Tibial nerve (tissue), 4 donors: ENCODE measurements at regions not wholly inside any gene's neighbourhood (a gene's known extent, or its start where the extent isn't known, plus 50 kb on each side); places are given as distances from the start of the nearest gene placed in this dataset.

ENCODE experiments used
- DNase-seq, 2 donors: peaks; one replicate each; pipeline ENCODE4 v3.0.0-alpha.2; 2019; ENCODE audit warnings: low spot score in 2 of 2
- H3K27ac ChIP-seq, 4 donors: fragments of 200-600 bp; sonication (generic) in 3 of 4; one replicate each; pipeline ENCODE4 v1.5.1; 2017 to 2019; ENCODE audit warnings: mild to moderate bottlenecking in 1 of 4
- H3K27me3 ChIP-seq, 2 donors: fragments of 200-600 bp; sonication (generic) in 1 of 2; one replicate each; pipeline versions ENCODE4 v1.5.1 to v1.6.0; 2017 to 2019
- H3K36me3 ChIP-seq, 3 donors: fragments of 200-600 bp; sonication (generic); one replicate each; pipeline ENCODE4 v1.5.1; 2018 to 2019
- H3K4me1 ChIP-seq, 4 donors: fragments of 200-600 bp; sonication (generic) in 3 of 4; one replicate each; pipeline ENCODE4 v1.5.1; 2017 to 2019
- H3K4me3 ChIP-seq, 4 donors: fragments of 200-600 bp; sonication (generic) in 3 of 4; one replicate each; pipeline ENCODE4 v1.5.1; 2017 to 2019; ENCODE audit warnings: mild to moderate bottlenecking in 1 of 4, moderate library complexity in 1 of 4
- H3K9me3 ChIP-seq, 4 donors: fragments of 200-600 bp; sonication (generic) in 3 of 4; one replicate each; pipeline ENCODE4 v1.5.1; 2017 to 2019
- EP300 ChIP-seq, 2 donors: sonication (generic); formaldehyde crosslinking; IDR thresholded peaks; one replicate each; pipeline ENCODE4 v1.6.1; 2017; ENCODE audit warnings: antibody characterized with exemption in 2 of 2, mild to moderate bottlenecking in 1 of 2
- POLR2A ChIP-seq, 2 donors: fragments of 450-650 bp; IDR thresholded peaks; one replicate each; pipeline ENCODE4 v1.6.1; 2017; ENCODE audit warnings: antibody characterized with exemption in 2 of 2, mild to moderate bottlenecking in 2 of 2, moderate library complexity in 2 of 2
- WGBS, 2 donors: methylation state at CpG; one replicate each; pipeline ENCODE4 v1.1.5; 2018; 5-methylcytosine and 5-hydroxymethylcytosine counted together
- TF ChIP-seq, protein P1 (sequence below), 5 experiments: fragments of 200-600 bp in 3 of 5; fragments of 450-650 bp in 2 of 5; sonication (generic) in 3 of 5; IDR thresholded peaks; one replicate each; pipeline ENCODE4 v1.5.1; 2016 to 2019; ENCODE audit warnings: antibody characterized with exemption in 5 of 5, mild to moderate bottlenecking in 3 of 5, moderate library complexity in 2 of 5

DNA sequence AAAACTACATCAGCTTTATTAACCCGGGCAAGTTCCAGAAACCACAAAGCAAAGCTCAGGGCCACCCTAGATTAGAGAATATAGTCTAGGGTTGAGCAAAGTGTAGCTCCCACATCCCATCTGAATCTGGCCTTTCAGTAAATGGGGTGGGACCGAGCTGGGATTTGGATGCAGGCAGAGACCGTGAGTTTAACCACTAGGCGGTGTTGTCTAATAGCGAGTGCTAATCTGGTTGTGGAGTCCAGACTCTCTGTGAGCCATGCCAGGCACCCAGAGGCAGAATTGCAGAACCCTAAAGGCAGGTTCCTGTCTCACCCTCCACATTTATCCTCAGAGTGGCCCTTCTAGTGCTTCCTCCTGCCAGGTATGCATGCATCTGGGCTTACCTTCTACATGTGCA is 435.9 kb downstream of the TSN start:
- Histone ChIP-seq H3K4me1 (no peaks in the 10 kb centered on the region), H3K4me3 (no peak overlapping the region), H3K27ac (no peak overlapping the region), H3K9me3 (no peaks in the 10 kb centered on the region), H3K36me3 (no peaks in the 10 kb centered on the region), H3K27me3 (no peaks in the 10 kb centered on the region)
- no peak for TF ChIP-seq POLR2A (IDR thresholded peaks at IDR 0.05)
- TF ChIP-seq, protein P1, sequence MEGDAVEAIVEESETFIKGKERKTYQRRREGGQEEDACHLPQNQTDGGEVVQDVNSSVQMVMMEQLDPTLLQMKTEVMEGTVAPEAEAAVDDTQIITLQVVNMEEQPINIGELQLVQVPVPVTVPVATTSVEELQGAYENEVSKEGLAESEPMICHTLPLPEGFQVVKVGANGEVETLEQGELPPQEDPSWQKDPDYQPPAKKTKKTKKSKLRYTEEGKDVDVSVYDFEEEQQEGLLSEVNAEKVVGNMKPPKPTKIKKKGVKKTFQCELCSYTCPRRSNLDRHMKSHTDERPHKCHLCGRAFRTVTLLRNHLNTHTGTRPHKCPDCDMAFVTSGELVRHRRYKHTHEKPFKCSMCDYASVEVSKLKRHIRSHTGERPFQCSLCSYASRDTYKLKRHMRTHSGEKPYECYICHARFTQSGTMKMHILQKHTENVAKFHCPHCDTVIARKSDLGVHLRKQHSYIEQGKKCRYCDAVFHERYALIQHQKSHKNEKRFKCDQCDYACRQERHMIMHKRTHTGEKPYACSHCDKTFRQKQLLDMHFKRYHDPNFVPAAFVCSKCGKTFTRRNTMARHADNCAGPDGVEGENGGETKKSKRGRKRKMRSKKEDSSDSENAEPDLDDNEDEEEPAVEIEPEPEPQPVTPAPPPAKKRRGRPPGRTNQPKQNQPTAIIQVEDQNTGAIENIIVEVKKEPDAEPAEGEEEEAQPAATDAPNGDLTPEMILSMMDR (IDR thresholded peaks at IDR 0.05), result no peak
- no peak for TF ChIP-seq EP300 (IDR thresholded peaks at IDR 0.05)
- DNase-seq, result no peak
- WGBS, 2 donors, result 32 to 36% methylated on average over 5 of the region's 5 CpGs

DNA sequence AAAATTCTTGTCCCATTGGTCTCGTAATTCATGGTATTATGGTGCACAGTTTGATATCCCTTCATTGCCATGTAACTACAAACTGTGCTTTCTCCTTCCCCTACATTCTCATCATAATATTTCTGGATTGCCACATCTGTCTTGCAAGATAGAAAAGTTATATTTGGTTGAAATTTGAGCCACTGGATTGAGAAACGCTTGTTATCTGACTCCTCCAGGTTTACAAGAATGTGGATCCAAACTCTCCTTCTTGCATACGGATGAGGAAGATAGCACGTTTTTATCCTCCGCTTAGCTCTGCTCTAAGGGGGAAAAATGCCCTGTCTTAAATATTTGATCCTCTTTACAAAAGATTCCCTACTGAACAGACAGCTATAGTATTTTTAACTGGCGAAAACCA is 438.2 kb downstream of the TSN start:
- no peaks in the 10 kb centered on the region for H3K36me3 ChIP-seq
- H3K27me3 ChIP-seq, result no peaks in the 10 kb centered on the region
- H3K4me1 ChIP-seq, result no peaks in the 10 kb centered on the region
- WGBS, 2 donors, result 82 to 83% methylated on average over 6 of the region's 6 CpGs
- TF ChIP-seq, protein P1 (IDR thresholded peaks at IDR 0.05), result no peak
- no peak for TF ChIP-seq EP300 (IDR thresholded peaks at IDR 0.05)
- no peak for TF ChIP-seq POLR2A (IDR thresholded peaks at IDR 0.05)
- no peak for DNase-seq
- H3K4me3 ChIP-seq, result no peak overlapping the region
- no peaks in the 10 kb centered on the region for H3K9me3 ChIP-seq
- no peak overlapping the region for H3K27ac ChIP-seq

DNA sequence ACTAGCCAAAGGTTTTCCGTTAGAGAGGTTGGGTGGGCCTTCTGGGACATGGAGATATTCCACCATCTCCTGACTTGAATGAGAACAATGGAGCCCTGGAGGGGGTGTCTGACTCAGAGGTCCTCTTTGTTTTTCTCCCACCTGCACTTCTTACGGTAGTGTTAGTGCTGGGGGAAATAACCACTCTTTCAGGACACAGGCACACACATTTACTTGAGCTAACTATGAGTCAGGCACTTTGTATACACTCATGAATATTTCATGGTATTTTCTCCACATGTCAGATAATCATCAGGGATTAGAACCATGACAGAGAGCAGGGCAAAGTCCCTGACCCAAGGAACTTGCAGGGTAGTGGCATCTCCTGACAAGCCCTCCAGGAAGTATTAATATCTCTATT is 439.1 kb downstream of the TSN start:
- Histone ChIP-seq H3K4me3 (no peak overlapping the region), H3K27ac (no peak overlapping the region), H3K27me3 (no peaks in the 10 kb centered on the region), H3K36me3 (no peaks in the 10 kb centered on the region), H3K4me1 (no peaks in the 10 kb centered on the region), H3K9me3 (no peaks in the 10 kb centered on the region)
- TF ChIP-seq POLR2A (IDR thresholded peaks at IDR 0.05), result no peak
- TF ChIP-seq EP300 (IDR thresholded peaks at IDR 0.05), result no peak
- TF ChIP-seq, protein P1 (IDR thresholded peaks at IDR 0.05), result no peak
- 66 to 72% methylated on average over 2 of the region's 2 CpGs for WGBS, 2 donors
- no peak for DNase-seq

DNA sequence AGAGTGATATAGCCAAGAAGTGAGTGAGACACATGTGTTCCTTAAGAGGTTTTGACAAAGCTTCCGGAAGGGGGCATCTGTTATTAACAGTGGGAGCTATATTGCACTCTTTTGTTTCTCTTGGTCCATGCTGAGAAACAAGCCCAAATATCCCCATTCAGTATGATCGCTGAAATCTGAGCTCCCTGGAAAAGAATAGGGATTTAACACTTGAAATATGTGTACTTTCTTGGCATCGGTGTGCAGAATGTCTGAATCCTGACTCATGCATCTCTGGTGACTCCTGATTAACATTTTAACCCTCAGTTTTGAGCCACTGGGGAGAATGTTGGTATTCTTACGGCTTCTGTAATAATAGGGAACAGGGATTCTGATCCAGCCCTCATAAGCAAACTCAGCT is 448.1 kb downstream of the TSN start:
- WGBS, 2 donors, result 16 to 25% methylated on average over 4 of the region's 4 CpGs
- H3K36me3 ChIP-seq, result no peaks in the 10 kb centered on the region
- no peak overlapping the region for H3K4me3 ChIP-seq
- H3K4me1 ChIP-seq, result peaks cover 0 to 10% (median 0%) of the 10 kb centered on the region in 4 donors
- H3K9me3 ChIP-seq, result peaks cover 0 to 3% (median 0%) of the 10 kb centered on the region in 4 donors
- DNase-seq, result no peak
- no peak for TF ChIP-seq EP300 (IDR thresholded peaks at IDR 0.05)
- TF ChIP-seq POLR2A (IDR thresholded peaks at IDR 0.05), result no peak
- H3K27ac ChIP-seq, result no peak overlapping the region
- no peaks in the 10 kb centered on the region for H3K27me3 ChIP-seq

DNA sequence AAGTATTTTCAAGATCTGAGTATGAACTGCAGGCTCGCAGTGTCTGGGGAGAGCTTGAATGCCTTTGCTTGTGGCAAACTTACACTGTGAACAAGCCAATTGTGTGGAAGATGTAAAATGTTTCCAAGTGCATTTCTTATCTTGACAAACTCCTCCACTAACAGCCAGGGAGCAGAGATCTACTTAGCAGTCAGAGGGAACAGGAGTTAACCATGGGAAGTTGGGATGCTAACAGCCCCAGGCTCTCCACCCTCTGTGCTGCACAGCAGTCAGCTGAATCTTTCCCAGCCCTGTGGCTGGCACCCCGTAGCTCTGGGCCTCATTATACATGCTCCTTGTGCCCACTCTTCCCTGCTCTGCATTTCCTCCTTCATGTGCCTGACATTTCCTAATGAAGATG is 450.2 kb downstream of the TSN start:
- no peak for DNase-seq
- WGBS, 2 donors, result 39 to 64% methylated on average over 2 of the region's 2 CpGs
- Histone ChIP-seq H3K9me3 (peaks cover 0 to 3% (median 0%) of the 10 kb centered on the region in 4 donors), H3K4me3 (no peak overlapping the region), H3K36me3 (no peaks in the 10 kb centered on the region), H3K27ac (no peak overlapping the region), H3K27me3 (no peaks in the 10 kb centered on the region), H3K4me1 (peaks cover 0 to 10% (median 0%) of the 10 kb centered on the region in 4 donors)
- TF ChIP-seq EP300 (IDR thresholded peaks at IDR 0.05) (no peak), POLR2A (IDR thresholded peaks at IDR 0.05) (no peak)
- TF ChIP-seq, protein P1 (IDR thresholded peaks at IDR 0.05), result no peak

DNA sequence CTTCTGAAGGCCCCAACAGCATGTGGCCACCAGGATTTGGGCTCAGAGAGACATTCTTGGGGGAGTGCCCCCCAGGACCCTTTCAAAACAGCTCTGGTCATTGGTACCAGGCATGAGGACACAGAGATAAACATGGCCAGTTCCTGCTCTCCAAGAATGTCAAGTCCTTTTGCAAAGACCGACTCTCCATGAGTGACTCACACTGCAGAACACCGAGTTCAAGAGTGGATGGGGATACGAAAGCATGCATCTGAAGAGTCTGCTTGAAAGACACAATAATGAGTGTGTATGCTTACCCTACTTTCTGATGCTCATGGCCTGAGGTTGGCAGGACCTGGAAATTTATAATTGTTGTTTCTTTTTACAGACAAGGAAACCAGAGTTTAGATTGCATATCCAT is 450.6 kb downstream of the TSN start:
- Histone ChIP-seq H3K9me3 (peaks cover 0 to 3% (median 0%) of the 10 kb centered on the region in 4 donors), H3K27me3 (no peaks in the 10 kb centered on the region), H3K36me3 (no peaks in the 10 kb centered on the region), H3K4me1 (peaks cover 0 to 10% (median 0%) of the 10 kb centered on the region in 4 donors), H3K4me3 (no peak overlapping the region), H3K27ac (no peak overlapping the region)
- no peak for DNase-seq
- WGBS, 2 donors, result 78 to 88% methylated on average over 3 of the region's 3 CpGs
- TF ChIP-seq, protein P1 (IDR thresholded peaks at IDR 0.05), result no peak
- TF ChIP-seq POLR2A (IDR thresholded peaks at IDR 0.05) (no peak), EP300 (IDR thresholded peaks at IDR 0.05) (no peak)
